Central memory CD8-positive, alpha-beta T cell (primary cell): ENCODE measurements at regions not wholly inside any gene's neighbourhood (a gene's known extent, or its start where the extent isn't known, plus 50 kb on each side); places are given as distances from the start of the nearest gene placed in this dataset.

Source experiments
- ATAC-seq: fragments of 150-1000 bp; cut with Tn5 transposase; replicated peaks from 2 replicates; pipeline ENCODE4 v1.10.0; 2022; ENCODE audit warnings: mild to moderate bottlenecking, moderate FRiP score, moderate number of reproducible peaks; ENCODE audit not compliant: poor library complexity, severe bottlenecking; ENCODE audit errors: extremely low read depth
- DNase-seq, 2 donors: peaks; one replicate each; pipeline ENCODE4 v3.0.0; 2021; ENCODE audit warnings: low spot score in 2 of 2
- H3K27ac Mint-ChIP-seq: one replicate; pipeline ENCODE4 v1.8.0; 2022; ENCODE audit warnings: low read depth, mild to moderate bottlenecking, moderate library complexity, mixed read lengths
- H3K27me3 Mint-ChIP-seq: one replicate; pipeline ENCODE4 v1.8.0; 2022; ENCODE audit warnings: mixed read lengths
- H3K36me3 Mint-ChIP-seq: one replicate; pipeline ENCODE4 v1.8.0; 2022; ENCODE audit warnings: mild to moderate bottlenecking, moderate library complexity, mixed read lengths; ENCODE audit not compliant: insufficient read depth
- H3K4me1 Mint-ChIP-seq: one replicate; pipeline ENCODE4 v1.8.0; 2022; ENCODE audit warnings: mixed read lengths
- H3K4me3 Mint-ChIP-seq: one replicate; pipeline ENCODE4 v1.8.0; 2022; ENCODE audit warnings: mild to moderate bottlenecking, moderate library complexity, mixed read lengths
- H3K9me3 Mint-ChIP-seq: one replicate; pipeline ENCODE4 v1.8.0; 2022; ENCODE audit warnings: mixed read lengths

GRCh38 chr1:88219521-88219920 lies 464.6 kb upstream of the PKN2 start:
- ATAC-seq = no peak
- no peaks in the 10 kb centered on the region for H3K9me3 Mint-ChIP-seq
- H3K4me3 Mint-ChIP-seq = no peak overlapping the region
- peaks cover 1% of the 10 kb centered on the region for H3K36me3 Mint-ChIP-seq
- H3K27me3 Mint-ChIP-seq = no peaks in the 10 kb centered on the region
- H3K4me1 Mint-ChIP-seq = no peaks in the 10 kb centered on the region
- no peak for DNase-seq
- no peak overlapping the region for H3K27ac Mint-ChIP-seq

- ATAC-seq (no peak), DNase-seq (no peak)
- H3K4me3 Mint-ChIP-seq = no peak overlapping the region
- H3K27me3 Mint-ChIP-seq = no peaks in the 10 kb centered on the region
- H3K36me3 Mint-ChIP-seq = peaks cover 1% of the 10 kb centered on the region
- H3K9me3 Mint-ChIP-seq = no peaks in the 10 kb centered on the region
- H3K4me1 Mint-ChIP-seq = no peaks in the 10 kb centered on the region
- no peak overlapping the region for H3K27ac Mint-ChIP-seq
These were observed 462.7 kb upstream of the PKN2 start for GRCh38 chr1:88221411-88221810.

- ATAC-seq = no peak
- no peaks in the 10 kb centered on the region for H3K36me3 Mint-ChIP-seq
These were observed 459.2 kb upstream of the PKN2 start for GRCh38 chr1:88224906-88225305.

GRCh38 chr1:88228114-88228513 lies 456.0 kb upstream of the PKN2 start:
- no peaks in the 10 kb centered on the region for H3K4me1 Mint-ChIP-seq
- ATAC-seq = no peak

More at GRCh38 chr1:88224906-88225305, 459.2 kb upstream of the PKN2 start:
- DNase-seq = no peak
- Mint-ChIP-seq H3K27me3 (no peaks in the 10 kb centered on the region), H3K4me3 (no peak overlapping the region), H3K27ac (no peak overlapping the region), H3K9me3 (no peaks in the 10 kb centered on the region), H3K4me1 (no peaks in the 10 kb centered on the region)

GRCh38 chr1:88230126-88230525 lies 453.9 kb upstream of the PKN2 start:
- Mint-ChIP-seq H3K36me3 (no peaks in the 10 kb centered on the region), H3K27ac (no peak overlapping the region), H3K4me1 (no peaks in the 10 kb centered on the region), H3K27me3 (no peaks in the 10 kb centered on the region), H3K4me3 (no peak overlapping the region), H3K9me3 (peaks cover 6% of the 10 kb centered on the region)
- DNase-seq = no peak
- ATAC-seq = no peak

More at GRCh38 chr1:88228114-88228513, 456.0 kb upstream of the PKN2 start:
- Mint-ChIP-seq H3K27ac (no peak overlapping the region), H3K27me3 (no peaks in the 10 kb centered on the region), H3K36me3 (no peaks in the 10 kb centered on the region), H3K9me3 (peaks cover 4% of the 10 kb centered on the region), H3K4me3 (no peak overlapping the region)
- DNase-seq = no peak

- Mint-ChIP-seq H3K4me1 (no peaks in the 10 kb centered on the region), H3K36me3 (no peaks in the 10 kb centered on the region), H3K27ac (no peak overlapping the region), H3K4me3 (no peak overlapping the region), H3K9me3 (peaks cover 6% of the 10 kb centered on the region), H3K27me3 (no peaks in the 10 kb centered on the region)
- ATAC-seq (no peak), DNase-seq (no peak)
These were observed 447.0 kb upstream of the PKN2 start for GRCh38 chr1:88237058-88237457.

- H3K4me3 Mint-ChIP-seq = no peak overlapping the region
- H3K36me3 Mint-ChIP-seq = no peaks in the 10 kb centered on the region
- no peaks in the 10 kb centered on the region for H3K27me3 Mint-ChIP-seq
These were observed 444.9 kb upstream of the PKN2 start for GRCh38 chr1:88239205-88239604.

GRCh38 chr1:88247666-88248065 lies 436.4 kb upstream of the PKN2 start:
- no peak for DNase-seq
- no peaks in the 10 kb centered on the region for H3K36me3 Mint-ChIP-seq

More at GRCh38 chr1:88239205-88239604, 444.9 kb upstream of the PKN2 start:
- no peaks in the 10 kb centered on the region for H3K4me1 Mint-ChIP-seq
- no peaks in the 10 kb centered on the region for H3K9me3 Mint-ChIP-seq
- DNase-seq = no peak
- H3K27ac Mint-ChIP-seq = no peak overlapping the region
- ATAC-seq = no peak

GRCh38 chr1:88250915-88251314 lies 433.2 kb upstream of the PKN2 start:
- Mint-ChIP-seq H3K4me1 (no peaks in the 10 kb centered on the region), H3K27ac (no peak overlapping the region), H3K9me3 (no peaks in the 10 kb centered on the region), H3K4me3 (no peak overlapping the region), H3K36me3 (no peaks in the 10 kb centered on the region), H3K27me3 (no peaks in the 10 kb centered on the region)
- ATAC-seq (no peak), DNase-seq (no peak)

More at GRCh38 chr1:88247666-88248065, 436.4 kb upstream of the PKN2 start:
- Mint-ChIP-seq H3K27ac (no peak overlapping the region), H3K9me3 (no peaks in the 10 kb centered on the region), H3K4me1 (no peaks in the 10 kb centered on the region), H3K27me3 (no peaks in the 10 kb centered on the region), H3K4me3 (no peak overlapping the region)
- ATAC-seq = no peak

- H3K27me3 Mint-ChIP-seq = no peaks in the 10 kb centered on the region
- H3K4me1 Mint-ChIP-seq = no peaks in the 10 kb centered on the region
- no peaks in the 10 kb centered on the region for H3K9me3 Mint-ChIP-seq
- DNase-seq (no peak), ATAC-seq (no peak)
- no peaks in the 10 kb centered on the region for H3K36me3 Mint-ChIP-seq
- H3K27ac Mint-ChIP-seq = no peak overlapping the region
- no peak overlapping the region for H3K4me3 Mint-ChIP-seq
These were observed 431.3 kb upstream of the PKN2 start for GRCh38 chr1:88252745-88253144.

GRCh38 chr1:88265606-88266005 lies 418.5 kb upstream of the PKN2 start:
- no peaks in the 10 kb centered on the region for H3K4me1 Mint-ChIP-seq
- DNase-seq = no peak
- no peak for ATAC-seq
- H3K27ac Mint-ChIP-seq = no peak overlapping the region
- no peaks in the 10 kb centered on the region for H3K27me3 Mint-ChIP-seq
- no peak overlapping the region for H3K4me3 Mint-ChIP-seq
- peaks cover 2% of the 10 kb centered on the region for H3K36me3 Mint-ChIP-seq
- no peaks in the 10 kb centered on the region for H3K9me3 Mint-ChIP-seq

- Mint-ChIP-seq H3K9me3 (no peaks in the 10 kb centered on the region), H3K4me3 (no peak overlapping the region), H3K27ac (no peak overlapping the region), H3K36me3 (peaks cover 2% of the 10 kb centered on the region), H3K4me1 (no peaks in the 10 kb centered on the region), H3K27me3 (no peaks in the 10 kb centered on the region)
- DNase-seq = no peak
- no peak for ATAC-seq
These were observed 418.0 kb upstream of the PKN2 start for GRCh38 chr1:88266051-88266450.

- H3K4me3 Mint-ChIP-seq = no peak overlapping the region
- H3K27me3 Mint-ChIP-seq = no peaks in the 10 kb centered on the region
- H3K4me1 Mint-ChIP-seq = no peaks in the 10 kb centered on the region
- H3K27ac Mint-ChIP-seq = no peak overlapping the region
- no peaks in the 10 kb centered on the region for H3K9me3 Mint-ChIP-seq
- ATAC-seq (no peak), DNase-seq (no peak)
- peaks cover 2% of the 10 kb centered on the region for H3K36me3 Mint-ChIP-seq
These were observed 411.9 kb upstream of the PKN2 start for GRCh38 chr1:88272216-88272615.

GRCh38 chr1:88274431-88274830 lies 409.6 kb upstream of the PKN2 start:
- Mint-ChIP-seq H3K27me3 (no peaks in the 10 kb centered on the region), H3K9me3 (no peaks in the 10 kb centered on the region), H3K36me3 (peaks cover under 1% of the 10 kb centered on the region), H3K4me1 (no peaks in the 10 kb centered on the region), H3K4me3 (no peak overlapping the region), H3K27ac (no peak overlapping the region)
- DNase-seq (no peak), ATAC-seq (no peak)
